GM23338 (cell line): ENCODE measurements at regions not wholly inside any gene's neighbourhood (a gene's known extent, or its start where the extent isn't known, plus 50 kb on each side); places are given as distances from the start of the nearest gene placed in this dataset.
"Not testable (repeated sequence)": the region's sequence is repeated elsewhere in the genome, so short reads cannot be mapped to it uniquely, and the experiment has no call there.

ENCODE experiments used
- ATAC-seq: fragments of 200-7000 bp; cut with Tn5 transposase; 3 replicates; pipeline ENCODE4 v1.9.1; 2020
- DNase-seq: peaks from one replicate; pipeline ENCODE4 v3.0.0-alpha.2; 2015; ENCODE audit warnings: low spot score
- H2AFZ ChIP-seq: fragments of 200-600 bp; sonication (generic); 2 replicates; pipeline ENCODE4 v1.8.0; 2016; ENCODE audit warnings: antibody characterized with exemption, mild to moderate bottlenecking, moderate library complexity
- H3F3A ChIP-seq: fragments of 200-600 bp; sonication (generic); replicated peaks from 2 replicates; pipeline ENCODE4 v1.8.0; 2017; ENCODE audit warnings: antibody characterized with exemption, mixed run types, low read depth
- H3K27ac ChIP-seq: fragments of 200-600 bp; sonication (generic); 2 replicates; pipeline ENCODE4 v1.6.1; 2016; ENCODE audit warnings: low read depth
- H3K27me3 ChIP-seq: fragments of 200-600 bp; sonication (generic); 2 replicates; pipeline ENCODE4 v1.8.0; 2016; ENCODE audit warnings: mild to moderate bottlenecking, mixed run types, moderate library complexity; ENCODE audit not compliant: insufficient read depth
- H3K36me3 ChIP-seq: fragments of 200-600 bp; sonication (generic); 2 replicates; pipeline ENCODE4 v1.8.0; 2016; ENCODE audit warnings: mild to moderate bottlenecking; ENCODE audit not compliant: insufficient read depth
- H3K4me1 ChIP-seq: fragments of 200-600 bp; sonication (generic); 2 replicates; pipeline ENCODE4 v1.8.0; 2016; ENCODE audit warnings: mild to moderate bottlenecking, moderate library complexity; ENCODE audit not compliant: insufficient read depth
- H3K4me2 ChIP-seq: fragments of 200-600 bp; sonication (generic); 2 replicates; pipeline ENCODE4 v1.7.1; 2017; ENCODE audit warnings: mixed run types
- H3K4me3 ChIP-seq: fragments of 200-600 bp; sonication (generic); 2 replicates; pipeline ENCODE4 v1.6.1; 2016; ENCODE audit warnings: mixed run types
- H3K79me2 ChIP-seq: fragments of 200-600 bp; sonication (generic); replicated peaks from 2 replicates; pipeline ENCODE4 v1.8.0; 2017; ENCODE audit warnings: mild to moderate bottlenecking; ENCODE audit not compliant: insufficient read depth
- H3K9me2 ChIP-seq: fragments of 200-600 bp; sonication (generic); 2 replicates; pipeline ENCODE4 v1.8.0; 2017; ENCODE audit not compliant: insufficient read depth
- H4K20me1 ChIP-seq: fragments of 200-600 bp; sonication (generic); replicated peaks from 2 replicates; pipeline ENCODE4 v1.8.0; 2017; ENCODE audit warnings: mild to moderate bottlenecking; ENCODE audit not compliant: insufficient read depth
- H3K27ac Mint-ChIP-seq: 2 replicates; pipeline ENCODE4 v1.8.0; 2020; ENCODE audit warnings: inconsistent platforms, mild to moderate bottlenecking, moderate library complexity, mixed read lengths
- H3K27me3 Mint-ChIP-seq: 3 replicates; pipeline ENCODE4 v1.8.0; 2022; ENCODE audit warnings: low read depth, mild to moderate bottlenecking, moderate library complexity, mixed read lengths, inconsistent platforms; ENCODE audit not compliant: insufficient read depth, poor library complexity
- H3K36me3 Mint-ChIP-seq: 3 replicates; pipeline ENCODE4 v1.8.0; 2021; ENCODE audit warnings: low read depth, mild to moderate bottlenecking, inconsistent platforms, moderate library complexity, mixed read lengths
- H3K4me1 Mint-ChIP-seq: 3 replicates; pipeline ENCODE4 v1.8.0; 2020; ENCODE audit warnings: mild to moderate bottlenecking, inconsistent platforms, mixed read lengths
- H3K4me3 Mint-ChIP-seq: 3 replicates; pipeline ENCODE4 v1.8.0; 2021; ENCODE audit warnings: moderate library complexity, mild to moderate bottlenecking, inconsistent platforms, mixed read lengths
- H3K9me3 Mint-ChIP-seq: 3 replicates; pipeline ENCODE4 v1.8.0; 2020; ENCODE audit warnings: moderate library complexity, mild to moderate bottlenecking, inconsistent platforms, mixed read lengths

GRCh38 chr5:99423396-99423795 lies 494.6 kb upstream of the CHD1 start:
- not testable (repeated sequence) for H3F3A ChIP-seq, H3K4me3 ChIP-seq, H3K4me3 Mint-ChIP-seq, H3K36me3 Mint-ChIP-seq, H3K27ac Mint-ChIP-seq, H3K4me1 Mint-ChIP-seq, H4K20me1 ChIP-seq, H3K27me3 Mint-ChIP-seq, H3K27me3 ChIP-seq, DNase-seq, H3K4me1 ChIP-seq, H3K27ac ChIP-seq, H3K36me3 ChIP-seq, H3K9me3 Mint-ChIP-seq, H3K4me2 ChIP-seq, H3K79me2 ChIP-seq, H2AFZ ChIP-seq, H3K9me2 ChIP-seq, ATAC-seq

- H3K4me3 Mint-ChIP-seq, H3K79me2 ChIP-seq, H3K4me3 ChIP-seq, H3F3A ChIP-seq, H3K36me3 ChIP-seq, H3K9me3 Mint-ChIP-seq, ATAC-seq, H4K20me1 ChIP-seq, H3K9me2 ChIP-seq, H3K27ac Mint-ChIP-seq, H3K27me3 Mint-ChIP-seq, H3K27me3 ChIP-seq, DNase-seq, H3K4me1 Mint-ChIP-seq, H3K4me1 ChIP-seq, H2AFZ ChIP-seq, H3K36me3 Mint-ChIP-seq, H3K4me2 ChIP-seq, H3K27ac ChIP-seq: not testable (repeated sequence)
These were observed 489.8 kb upstream of the CHD1 start for GRCh38 chr5:99418640-99419039.

- H3K27ac Mint-ChIP-seq, H2AFZ ChIP-seq, H3K4me2 ChIP-seq, H3K4me1 ChIP-seq, H4K20me1 ChIP-seq, H3K79me2 ChIP-seq, H3K27ac ChIP-seq, DNase-seq, H3K36me3 Mint-ChIP-seq, H3F3A ChIP-seq, H3K27me3 Mint-ChIP-seq, H3K9me2 ChIP-seq, H3K36me3 ChIP-seq, H3K4me1 Mint-ChIP-seq, H3K4me3 Mint-ChIP-seq, H3K27me3 ChIP-seq, H3K9me3 Mint-ChIP-seq, H3K4me3 ChIP-seq: not testable (repeated sequence)
- peak; percentile 39; the same call in 2 of the 3 replicates for ATAC-seq
These were observed 481.6 kb upstream of the CHD1 start for GRCh38 chr5:99410386-99410785.

GRCh38 chr5:99404764-99405302 lies 476.0 kb upstream of the CHD1 start:
- H3K9me2 ChIP-seq, H3K4me1 Mint-ChIP-seq, H3K9me3 Mint-ChIP-seq, H2AFZ ChIP-seq, H3K79me2 ChIP-seq, H3K27ac ChIP-seq, H3K36me3 ChIP-seq, H4K20me1 ChIP-seq, H3K27me3 ChIP-seq, H3K36me3 Mint-ChIP-seq, H3K4me1 ChIP-seq, H3F3A ChIP-seq, DNase-seq, H3K4me3 ChIP-seq, H3K4me2 ChIP-seq, H3K27me3 Mint-ChIP-seq, H3K27ac Mint-ChIP-seq, H3K4me3 Mint-ChIP-seq: not testable (repeated sequence)
- peak; percentile 77 for ATAC-seq

GRCh38 chr5:99400571-99400970 lies 471.8 kb upstream of the CHD1 start:
- not testable (repeated sequence) for ATAC-seq, DNase-seq, H3K4me1 Mint-ChIP-seq, H3F3A ChIP-seq, H4K20me1 ChIP-seq, H3K4me3 ChIP-seq, H3K27me3 ChIP-seq, H3K27me3 Mint-ChIP-seq, H3K9me3 Mint-ChIP-seq, H3K79me2 ChIP-seq, H3K36me3 ChIP-seq, H3K4me3 Mint-ChIP-seq, H3K27ac ChIP-seq, H3K4me2 ChIP-seq, H3K4me1 ChIP-seq, H3K9me2 ChIP-seq, H2AFZ ChIP-seq, H3K36me3 Mint-ChIP-seq, H3K27ac Mint-ChIP-seq
